Parathyroid adenoma (tissue), 2 donors: ENCODE measurements at regions not wholly inside any gene's neighbourhood (a gene's known extent, or its start where the extent isn't known, plus 50 kb on each side); places are given as distances from the start of the nearest gene placed in this dataset.

Experiments used
- H2AFZ ChIP-seq: fragments of 300-600 bp; sonication (generic); one replicate; pipeline ENCODE4 v1.7.0; 2017; ENCODE audit warnings: antibody characterized with exemption, mild to moderate bottlenecking
- H3K27ac ChIP-seq: fragments of 300-600 bp; sonication (generic); one replicate; pipeline ENCODE4 v1.7.0; 2017
- H3K27me3 ChIP-seq: fragments of 300-600 bp; sonication (generic); one replicate; pipeline ENCODE4 v1.7.0; 2017; ENCODE audit warnings: low read length; ENCODE audit not compliant: control insufficient read depth, insufficient read depth
- H3K36me3 ChIP-seq: fragments of 300-600 bp; sonication (generic); one replicate; pipeline ENCODE4 v1.7.0; 2017; ENCODE audit warnings: low read length; ENCODE audit not compliant: control insufficient read depth, insufficient read depth
- H3K4me1 ChIP-seq: fragments of 300-600 bp; sonication (generic); one replicate; pipeline ENCODE4 v1.7.0; 2017; ENCODE audit warnings: control low read depth
- H3K4me2 ChIP-seq: fragments of 300-600 bp; sonication (generic); one replicate; pipeline ENCODE4 v1.7.0; 2017; ENCODE audit warnings: low read length
- H3K4me3 ChIP-seq: fragments of 300-600 bp; sonication (generic); one replicate; pipeline ENCODE4 v1.7.0; 2017; ENCODE audit warnings: low read depth, low read length
- H3K79me2 ChIP-seq: fragments of 300-600 bp; sonication (generic); one replicate; pipeline ENCODE4 v1.7.0; 2017; ENCODE audit warnings: control low read depth
- H3K9ac ChIP-seq: fragments of 300-600 bp; sonication (generic); one replicate; pipeline ENCODE4 v1.7.0; 2017; ENCODE audit warnings: mild to moderate bottlenecking
- H3K9me3 ChIP-seq: fragments of 300-600 bp; sonication (generic); one replicate; pipeline ENCODE4 v1.7.0; 2017; ENCODE audit warnings: low read length; ENCODE audit not compliant: control insufficient read depth
- CTCF ChIP-seq: fragments of 300-600 bp; sonication (generic); IDR thresholded peaks from one replicate; pipeline ENCODE4 v1.7.0; 2017; ENCODE audit warnings: antibody characterized with exemption, mild to moderate bottlenecking
- donor health status: primary hyperparathyroidism.

- Histone ChIP-seq H3K9me3 (no peaks in the 10 kb centered on the region), H2AFZ (no peak overlapping the region), H3K27me3 (no peaks in the 10 kb centered on the region), H3K4me2 (peak overlapping the region; percentile 10), H3K4me1 (no peaks in the 10 kb centered on the region), H3K79me2 (no peaks in the 10 kb centered on the region), H3K27ac (no peak overlapping the region), H3K9ac (no peak overlapping the region), H3K36me3 (no peaks in the 10 kb centered on the region), H3K4me3 (no peak overlapping the region)
- no peak for TF ChIP-seq CTCF
These were observed 75.2 kb upstream of the KIF5B start for GRCh38 chr10:32131388-32131787.

GRCh38 chr10:32130788-32131187 is 74.6 kb upstream of the KIF5B start:
- H3K36me3 ChIP-seq: no peaks in the 10 kb centered on the region
- no peaks in the 10 kb centered on the region for H3K4me1 ChIP-seq
- no peak overlapping the region for H3K4me2 ChIP-seq
- no peaks in the 10 kb centered on the region for H3K9me3 ChIP-seq
- no peaks in the 10 kb centered on the region for H3K79me2 ChIP-seq
- no peak overlapping the region for H3K4me3 ChIP-seq
- H2AFZ ChIP-seq: no peak overlapping the region
- no peaks in the 10 kb centered on the region for H3K27me3 ChIP-seq
- H3K9ac ChIP-seq: no peak overlapping the region
- no peak overlapping the region for H3K27ac ChIP-seq
- TF ChIP-seq CTCF: no peak

GRCh38 chr10:32125023-32125422 is 68.8 kb upstream of the KIF5B start:
- Histone ChIP-seq H3K27ac (no peak overlapping the region), H3K9me3 (no peaks in the 10 kb centered on the region), H2AFZ (no peak overlapping the region), H3K79me2 (no peaks in the 10 kb centered on the region), H3K4me2 (no peak overlapping the region), H3K27me3 (no peaks in the 10 kb centered on the region), H3K4me3 (no peak overlapping the region), H3K9ac (no peak overlapping the region), H3K4me1 (no peaks in the 10 kb centered on the region), H3K36me3 (no peaks in the 10 kb centered on the region)
- TF ChIP-seq CTCF: no peak

- no peak overlapping the region for H3K27ac ChIP-seq
- H3K79me2 ChIP-seq: no peaks in the 10 kb centered on the region
- TF ChIP-seq CTCF: no peak
- no peaks in the 10 kb centered on the region for H3K4me1 ChIP-seq
- no peak overlapping the region for H3K4me3 ChIP-seq
- no peak overlapping the region for H3K4me2 ChIP-seq
- no peak overlapping the region for H2AFZ ChIP-seq
- H3K9me3 ChIP-seq: no peaks in the 10 kb centered on the region
- H3K27me3 ChIP-seq: no peaks in the 10 kb centered on the region
- H3K36me3 ChIP-seq: no peaks in the 10 kb centered on the region
- no peak overlapping the region for H3K9ac ChIP-seq
These were observed 66.8 kb upstream of the KIF5B start for GRCh38 chr10:32123021-32123420.

- Histone ChIP-seq H3K27me3 (no peaks in the 10 kb centered on the region), H3K9me3 (no peaks in the 10 kb centered on the region), H3K4me3 (no peak overlapping the region), H3K36me3 (no peaks in the 10 kb centered on the region), H3K79me2 (no peaks in the 10 kb centered on the region), H3K4me2 (no peak overlapping the region), H3K9ac (no peak overlapping the region), H2AFZ (no peak overlapping the region), H3K4me1 (no peaks in the 10 kb centered on the region), H3K27ac (no peak overlapping the region)
- TF ChIP-seq CTCF: no peak
These were observed 65.4 kb upstream of the KIF5B start for GRCh38 chr10:32121648-32122047.
